ENCODE measurements at regions not wholly inside any gene's neighbourhood (a gene's known extent, or its start where the extent isn't known, plus 50 kb on each side); places are given as distances from the start of the nearest gene placed in this dataset.

DNA sequence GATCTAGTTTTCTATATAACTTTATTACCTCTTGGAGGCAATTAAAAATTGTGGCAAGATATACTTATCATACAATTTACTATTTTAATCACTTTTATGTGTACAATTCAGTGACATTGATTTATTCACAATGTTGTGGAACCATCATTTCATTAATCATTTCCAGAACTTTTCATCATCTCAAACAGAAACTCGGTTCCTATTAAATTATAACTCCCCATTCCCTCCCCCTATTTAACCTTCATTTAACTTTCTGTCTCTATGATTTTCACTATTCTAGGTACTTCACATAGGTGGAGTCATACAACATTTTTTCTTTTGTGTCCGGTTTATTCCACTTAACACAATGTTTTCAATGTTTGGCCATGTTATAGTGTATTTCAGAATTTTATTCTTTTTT, 252.8 kb downstream of the REEP3 start:
- H3F3A ChIP-seq (ENCODE audit: insufficient read depth, low read length): no peaks in the 10 kb centered on the region
- no peak for TF ChIP-seq EZH2 (IDR thresholded peaks at IDR 0.05; ENCODE audit: borderline replicate concordance, low read length)
- TF ChIP-seq, protein P1, sequence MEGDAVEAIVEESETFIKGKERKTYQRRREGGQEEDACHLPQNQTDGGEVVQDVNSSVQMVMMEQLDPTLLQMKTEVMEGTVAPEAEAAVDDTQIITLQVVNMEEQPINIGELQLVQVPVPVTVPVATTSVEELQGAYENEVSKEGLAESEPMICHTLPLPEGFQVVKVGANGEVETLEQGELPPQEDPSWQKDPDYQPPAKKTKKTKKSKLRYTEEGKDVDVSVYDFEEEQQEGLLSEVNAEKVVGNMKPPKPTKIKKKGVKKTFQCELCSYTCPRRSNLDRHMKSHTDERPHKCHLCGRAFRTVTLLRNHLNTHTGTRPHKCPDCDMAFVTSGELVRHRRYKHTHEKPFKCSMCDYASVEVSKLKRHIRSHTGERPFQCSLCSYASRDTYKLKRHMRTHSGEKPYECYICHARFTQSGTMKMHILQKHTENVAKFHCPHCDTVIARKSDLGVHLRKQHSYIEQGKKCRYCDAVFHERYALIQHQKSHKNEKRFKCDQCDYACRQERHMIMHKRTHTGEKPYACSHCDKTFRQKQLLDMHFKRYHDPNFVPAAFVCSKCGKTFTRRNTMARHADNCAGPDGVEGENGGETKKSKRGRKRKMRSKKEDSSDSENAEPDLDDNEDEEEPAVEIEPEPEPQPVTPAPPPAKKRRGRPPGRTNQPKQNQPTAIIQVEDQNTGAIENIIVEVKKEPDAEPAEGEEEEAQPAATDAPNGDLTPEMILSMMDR (IDR thresholded peaks at IDR 0.05; ENCODE audit: low read length): no peak

DNA sequence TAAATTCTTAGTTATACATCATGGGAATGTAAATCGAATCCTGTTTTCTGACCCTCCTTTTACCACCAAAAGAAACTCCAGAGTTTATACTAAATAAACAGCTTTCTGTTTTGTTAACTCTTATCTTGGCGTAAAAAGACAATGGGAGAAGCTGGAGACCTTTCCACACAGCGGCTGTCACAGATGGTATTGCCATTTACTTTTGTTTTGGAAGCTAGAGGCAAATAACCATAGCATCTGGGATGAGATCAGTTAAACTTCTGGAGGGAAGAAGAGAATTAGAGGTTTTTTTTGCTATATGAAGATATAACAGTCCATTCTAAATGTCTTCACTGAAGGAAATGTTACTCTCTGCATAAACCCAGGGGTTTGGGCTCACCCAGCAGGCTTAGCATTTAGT, 258.9 kb downstream of the REEP3 start:
- Histone ChIP-seq H4K20me1 (ENCODE audit: insufficient read depth, low read length) (no peaks in the 10 kb centered on the region), H3K9me2 (ENCODE audit: low read depth, low read length) (no peaks in the 10 kb centered on the region), H3K27ac (ENCODE audit: low read depth, low read length, poor library complexity, severe bottlenecking) (no peak overlapping the region), H3K9ac (ENCODE audit: low read length) (no peak overlapping the region), H3K4me2 (ENCODE audit: low read length) (no peak overlapping the region), H3K9me3 (ENCODE audit: low read length) (no peaks in the 10 kb centered on the region), H3K36me3 (ENCODE audit: insufficient read depth, low read length) (no peaks in the 10 kb centered on the region), H3F3A (ENCODE audit: insufficient read depth, low read length) (no peaks in the 10 kb centered on the region), H3K27me3 (ENCODE audit: insufficient read depth, low read length) (no peaks in the 10 kb centered on the region), H2AFZ (ENCODE audit: low read length) (no peak overlapping the region), H3K4me3 (ENCODE audit: low read depth, low read length, poor library complexity, severe bottlenecking) (no peak overlapping the region), H3K4me1 (ENCODE audit: insufficient read depth, low read length, severe bottlenecking) (no peaks in the 10 kb centered on the region), H3K79me2 (ENCODE audit: insufficient read depth, low read length) (no peaks in the 10 kb centered on the region)
- no peak for TF ChIP-seq EZH2 (IDR thresholded peaks at IDR 0.05; ENCODE audit: borderline replicate concordance, low read length)

More for the DNA sequence above, 252.8 kb downstream of the REEP3 start:
- Histone ChIP-seq H3K36me3 (ENCODE audit: insufficient read depth, low read length) (no peaks in the 10 kb centered on the region), H3K27ac (ENCODE audit: low read depth, low read length, poor library complexity, severe bottlenecking) (no peak overlapping the region), H4K20me1 (ENCODE audit: insufficient read depth, low read length) (no peaks in the 10 kb centered on the region), H3K79me2 (ENCODE audit: insufficient read depth, low read length) (no peaks in the 10 kb centered on the region), H3K9me2 (ENCODE audit: low read depth, low read length) (no peaks in the 10 kb centered on the region), H3K4me3 (ENCODE audit: low read depth, low read length, poor library complexity, severe bottlenecking) (no peak overlapping the region), H3K9me3 (ENCODE audit: low read length) (no peaks in the 10 kb centered on the region), H2AFZ (ENCODE audit: low read length) (no peak overlapping the region), H3K4me2 (ENCODE audit: low read length) (no peak overlapping the region), H3K27me3 (ENCODE audit: insufficient read depth, low read length) (no peaks in the 10 kb centered on the region), H3K9ac (ENCODE audit: low read length) (no peak overlapping the region), H3K4me1 (ENCODE audit: insufficient read depth, low read length, severe bottlenecking) (no peaks in the 10 kb centered on the region)

DNA sequence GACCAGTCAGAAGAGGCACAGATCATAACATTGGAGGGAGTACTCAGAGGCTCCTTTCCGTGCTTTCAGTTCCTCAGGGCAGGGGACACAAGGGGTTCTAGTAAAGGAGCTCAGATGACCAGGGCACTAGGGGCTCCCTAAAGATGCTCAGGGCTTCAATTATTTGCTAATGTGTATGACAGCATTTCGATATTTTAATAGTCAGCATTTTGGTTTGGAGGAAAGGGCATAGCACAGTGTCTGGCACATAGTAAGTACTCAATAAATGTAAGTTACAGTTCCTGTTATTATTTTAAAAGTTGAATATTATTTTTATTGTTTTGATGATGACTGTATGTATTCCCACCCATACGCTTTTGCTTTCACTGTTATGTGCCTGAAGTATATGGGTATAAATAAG, 260.0 kb downstream of the REEP3 start:
- H4K20me1 ChIP-seq (ENCODE audit: insufficient read depth, low read length): no peaks in the 10 kb centered on the region

DNA sequence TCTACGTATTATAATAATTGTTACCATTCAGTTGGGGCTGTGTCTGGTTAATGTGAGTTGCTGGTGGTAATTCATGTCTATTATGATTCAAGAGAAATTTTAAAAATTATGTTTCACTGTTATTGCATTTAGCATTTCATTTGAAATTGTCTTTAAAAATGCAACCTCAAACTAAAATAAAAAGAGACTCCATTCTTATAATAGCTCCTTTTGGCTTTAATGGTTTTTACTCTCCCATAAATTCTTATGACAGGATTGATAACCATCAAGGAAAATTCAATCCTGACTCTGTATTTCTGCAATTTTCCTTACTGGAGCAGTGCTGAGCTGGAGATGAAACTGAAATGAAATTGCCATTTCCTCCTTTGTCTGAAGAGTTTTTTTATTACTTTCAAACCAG, 262.7 kb downstream of the REEP3 start:
- H3F3A ChIP-seq (ENCODE audit: insufficient read depth, low read length): no peaks in the 10 kb centered on the region
- no peak overlapping the region for H3K9ac ChIP-seq (ENCODE audit: low read length)
- no peaks in the 10 kb centered on the region for H3K9me2 ChIP-seq (ENCODE audit: low read depth, low read length)
- H2AFZ ChIP-seq (ENCODE audit: low read length): no peak overlapping the region
- H3K36me3 ChIP-seq (ENCODE audit: insufficient read depth, low read length): no peaks in the 10 kb centered on the region
- H3K27me3 ChIP-seq (ENCODE audit: insufficient read depth, low read length): no peaks in the 10 kb centered on the region
- TF ChIP-seq, protein P1 (IDR thresholded peaks at IDR 0.05; ENCODE audit: low read length): no peak
- TF ChIP-seq EZH2 (IDR thresholded peaks at IDR 0.05; ENCODE audit: borderline replicate concordance, low read length): no peak
- no peaks in the 10 kb centered on the region for H4K20me1 ChIP-seq (ENCODE audit: insufficient read depth, low read length)
- H3K79me2 ChIP-seq (ENCODE audit: insufficient read depth, low read length): no peaks in the 10 kb centered on the region
- no peak overlapping the region for H3K4me2 ChIP-seq (ENCODE audit: low read length)
- H3K9me3 ChIP-seq (ENCODE audit: low read length): no peaks in the 10 kb centered on the region
- H3K4me1 ChIP-seq (ENCODE audit: insufficient read depth, low read length, severe bottlenecking): no peaks in the 10 kb centered on the region
- H3K4me3 ChIP-seq (ENCODE audit: low read depth, low read length, poor library complexity, severe bottlenecking): no peak overlapping the region
- H3K27ac ChIP-seq (ENCODE audit: low read depth, low read length, poor library complexity, severe bottlenecking): no peak overlapping the region

More for the DNA sequence above, 260.0 kb downstream of the REEP3 start:
- Histone ChIP-seq H3K79me2 (ENCODE audit: insufficient read depth, low read length) (no peaks in the 10 kb centered on the region), H3K27me3 (ENCODE audit: insufficient read depth, low read length) (no peaks in the 10 kb centered on the region), H3K4me2 (ENCODE audit: low read length) (no peak overlapping the region), H3K9me3 (ENCODE audit: low read length) (no peaks in the 10 kb centered on the region), H3K9ac (ENCODE audit: low read length) (no peak overlapping the region), H3F3A (ENCODE audit: insufficient read depth, low read length) (no peaks in the 10 kb centered on the region), H3K4me3 (ENCODE audit: low read depth, low read length, poor library complexity, severe bottlenecking) (no peak overlapping the region), H2AFZ (ENCODE audit: low read length) (no peak overlapping the region), H3K4me1 (ENCODE audit: insufficient read depth, low read length, severe bottlenecking) (no peaks in the 10 kb centered on the region), H3K36me3 (ENCODE audit: insufficient read depth, low read length) (no peaks in the 10 kb centered on the region), H3K27ac (ENCODE audit: low read depth, low read length, poor library complexity, severe bottlenecking) (no peak overlapping the region), H3K9me2 (ENCODE audit: low read depth, low read length) (no peaks in the 10 kb centered on the region)
- TF ChIP-seq, protein P1 (IDR thresholded peaks at IDR 0.05; ENCODE audit: low read length): no peak
- no peak for TF ChIP-seq EZH2 (IDR thresholded peaks at IDR 0.05; ENCODE audit: borderline replicate concordance, low read length)
